ENCODE measurements at regions not wholly inside any gene's neighbourhood (a gene's known extent, or its start where the extent isn't known, plus 50 kb on each side); places are given as distances from the start of the nearest gene placed in this dataset.
"Not testable (repeated sequence)": the region's sequence is repeated elsewhere in the genome, so short reads cannot be mapped to it uniquely, and the experiment has no call there.

DNA sequence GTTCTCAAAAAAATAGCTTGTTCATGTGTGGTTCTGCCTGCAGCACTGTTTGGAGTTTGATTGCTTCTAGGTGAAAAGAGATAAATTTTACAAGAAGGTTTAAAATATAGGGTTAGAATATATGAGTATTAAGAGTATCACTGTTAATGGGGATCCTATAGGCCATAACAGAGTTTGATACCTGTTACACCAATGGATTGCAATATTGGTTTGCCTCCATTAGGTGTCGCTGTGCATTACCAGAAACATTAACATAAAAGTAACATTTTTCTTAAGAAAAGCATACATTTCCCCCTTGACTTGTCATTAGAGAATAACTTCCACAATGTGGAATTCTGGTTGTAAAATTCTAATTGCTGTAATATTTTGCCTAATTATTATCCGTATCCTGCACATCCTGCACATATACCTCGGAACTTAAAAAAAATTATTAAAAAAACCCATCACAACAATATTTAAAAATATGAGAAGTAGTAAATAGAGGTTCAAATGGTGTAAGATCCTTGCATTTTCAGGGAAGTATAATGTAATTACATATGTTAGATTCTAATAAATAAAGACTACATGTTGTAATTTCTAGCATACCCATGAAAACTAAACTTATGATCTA is 63.0 kb downstream of the CYP4A11 start:
- intact Hi-C loops (cut with DNase I) = not testable (repeated sequence)
- DNase-seq = peak in 18 of 42 donors; percentile 2 to 60 (median 17)

DNA sequence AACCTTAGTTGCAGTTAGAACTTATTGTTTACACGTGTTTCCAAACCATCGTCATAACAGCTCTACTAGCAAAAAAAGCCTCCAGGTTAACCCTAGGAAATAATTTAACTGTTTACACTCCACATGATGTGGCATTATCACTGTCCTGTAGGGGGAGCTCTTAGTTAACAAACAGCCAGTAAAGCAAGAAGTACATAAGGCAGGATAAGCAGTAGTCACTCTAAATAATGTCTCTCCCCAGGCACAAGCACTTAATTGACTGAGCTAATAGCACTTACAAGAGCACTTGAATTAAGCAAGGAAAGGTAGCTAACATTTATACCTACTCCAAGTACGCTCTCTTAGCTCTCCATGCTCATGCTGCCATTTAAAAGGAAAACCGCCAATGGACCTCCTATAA is 65.2 kb downstream of the CYP4A11 start:
- DNase-seq; intact Hi-C loops (cut with DNase I): not testable (repeated sequence)
